GM12874 (cell line): ENCODE measurements at regions not wholly inside any gene's neighbourhood (a gene's known extent, or its start where the extent isn't known, plus 50 kb on each side); places are given as distances from the start of the nearest gene placed in this dataset.

ENCODE experiments used
- CTCF ChIP-seq: IDR thresholded peaks from 2 replicates; pipeline ENCODE4 v1.5.1; 2011; ENCODE audit warnings: low read depth, mild to moderate bottlenecking, control low read depth, low read length, moderate library complexity; ENCODE audit not compliant: insufficient read depth

- no peak for TF ChIP-seq CTCF
Measured at GRCh38 chr10:78426181-78426580, 392.5 kb downstream of the RPS24 start.

- no peak for TF ChIP-seq CTCF
Measured at GRCh38 chr10:78427497-78428031, 393.9 kb downstream of the RPS24 start.

GRCh38 chr10:78428579-78428978 is 394.9 kb downstream of the RPS24 start:
- no peak for TF ChIP-seq CTCF

- no peak for TF ChIP-seq CTCF
Measured at GRCh38 chr10:78429984-78430383, 396.3 kb downstream of the RPS24 start.

GRCh38 chr10:78432583-78432982 is 398.9 kb downstream of the RPS24 start:
- no peak for TF ChIP-seq CTCF

GRCh38 chr10:78433076-78433595 is 399.5 kb downstream of the RPS24 start:
- no peak for TF ChIP-seq CTCF

- no peak for TF ChIP-seq CTCF
Measured at GRCh38 chr10:78433766-78434535, 400.3 kb downstream of the RPS24 start.
